Smooth muscle cell (in vitro differentiated cells): ENCODE measurements at regions not wholly inside any gene's neighbourhood (a gene's known extent, or its start where the extent isn't known, plus 50 kb on each side); places are given as distances from the start of the nearest gene placed in this dataset.
A peak's percentile ranks its signal among the peaks of the same experiment; 100 is the strongest.

Source experiments
- DNase-seq: peaks from one replicate; lab custom pipeline; 2025; ENCODE audit not compliant: unreplicated experiment; lab: John Stamatoyannopoulos, UW
- H2AFZ ChIP-seq: fragments of 200-600 bp; sonication (generic); 2 replicates; pipeline ENCODE4 v1.6.0; 2016; ENCODE audit warnings: antibody characterized with exemption, low read depth, mild to moderate bottlenecking
- H3F3A ChIP-seq: fragments of 200-600 bp; sonication (generic); 2 replicates; pipeline ENCODE4 v1.6.0; 2017; ENCODE audit warnings: antibody characterized with exemption, low read depth
- H3K27ac ChIP-seq: fragments of 200-600 bp; sonication (generic); 2 replicates; pipeline ENCODE4 v1.5.1; 2016; ENCODE audit warnings: low read depth, mild to moderate bottlenecking
- H3K27me3 ChIP-seq: fragments of 200-600 bp; sonication (generic); 2 replicates; pipeline ENCODE4 v1.6.1; 2016; ENCODE audit warnings: low read depth, mild to moderate bottlenecking
- H3K36me3 ChIP-seq: fragments of 200-600 bp; sonication (generic); 2 replicates; pipeline ENCODE4 v1.5.1; 2016; ENCODE audit warnings: low read depth
- H3K4me1 ChIP-seq: fragments of 200-600 bp; sonication (generic); 2 replicates; pipeline ENCODE4 v1.5.1; 2016; ENCODE audit warnings: low read depth
- H3K4me2 ChIP-seq: fragments of 200-600 bp; sonication (generic); 2 replicates; pipeline ENCODE4 v1.6.0; 2016; ENCODE audit warnings: mild to moderate bottlenecking
- H3K4me3 ChIP-seq: fragments of 200-600 bp; sonication (generic); 2 replicates; pipeline ENCODE4 v1.5.1; 2016; ENCODE audit warnings: mild to moderate bottlenecking
- H3K79me2 ChIP-seq: fragments of 200-600 bp; sonication (generic); 2 replicates; pipeline ENCODE4 v1.6.0; 2016; ENCODE audit warnings: low read depth, mild to moderate bottlenecking
- H3K9ac ChIP-seq: fragments of 200-600 bp; sonication (generic); 2 replicates; pipeline ENCODE4 v1.6.0; 2016; ENCODE audit warnings: low read depth
- H3K9me3 ChIP-seq: fragments of 200-600 bp; sonication (generic); replicated peaks from 2 replicates; pipeline ENCODE4 v1.5.1; 2016; ENCODE audit warnings: low read depth
- H4K20me1 ChIP-seq: fragments of 200-600 bp; sonication (generic); 2 replicates; pipeline ENCODE4 v1.6.0; 2016; ENCODE audit warnings: low read depth
- WGBS: methylation state at CpG from one replicate; pipeline ENCODE4 v1.1.7; 2016; ENCODE audit warnings: low lambda C conversion rate; 5-methylcytosine and 5-hydroxymethylcytosine counted together
- TF ChIP-seq, protein P1 (sequence below): fragments of 200-600 bp; sonication (generic); IDR thresholded peaks from 2 replicates; pipeline ENCODE4 v1.5.1; 2017; ENCODE audit warnings: borderline replicate concordance, mild to moderate bottlenecking, antibody characterized with exemption; ENCODE audit not compliant: insufficient read depth, poor library complexity, severe bottlenecking

DNA sequence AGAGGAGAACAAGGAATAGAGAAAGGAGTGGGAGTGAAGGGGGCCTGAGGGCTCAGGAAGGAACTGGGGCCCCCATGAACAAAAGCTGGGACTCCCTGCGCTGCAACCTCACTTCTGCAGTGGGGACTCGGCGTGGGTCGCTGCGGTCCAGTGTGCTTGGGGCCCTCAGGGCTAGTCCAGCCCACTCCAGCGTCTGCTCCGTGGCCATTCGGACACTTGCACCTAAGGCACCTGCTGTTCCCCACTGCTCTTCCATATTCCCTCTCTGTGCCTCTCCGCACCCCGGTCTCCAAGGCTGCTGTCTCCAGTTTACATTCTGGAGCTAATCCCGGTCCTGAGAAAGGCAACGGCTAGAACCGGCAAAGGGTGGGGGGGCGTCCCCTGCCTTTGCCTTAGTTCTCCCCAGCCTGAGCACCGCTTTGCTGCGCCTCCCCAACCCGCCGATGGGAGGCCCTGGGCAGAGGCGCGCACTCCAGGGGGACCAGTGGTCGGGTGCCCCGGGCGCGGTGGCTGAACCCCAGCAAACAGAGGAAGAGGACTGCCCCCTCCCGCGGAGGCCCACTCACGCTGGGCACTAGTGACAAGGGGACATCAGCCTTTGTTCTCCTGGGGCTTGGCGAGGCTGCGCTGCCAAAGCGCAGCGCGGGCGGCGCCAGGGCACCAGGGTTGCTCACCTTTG is 327.7 kb upstream of the F9 start:
- Histone ChIP-seq H3K4me2 (no peak overlapping the region), H3K36me3 (no peaks in the 10 kb centered on the region), H3K4me3 (peak overlapping the region; percentile 18), H2AFZ (no peak overlapping the region), H3F3A (no peaks in the 10 kb centered on the region), H3K9ac (no peak overlapping the region), H3K4me1 (no peaks in the 10 kb centered on the region), H3K79me2 (no peaks in the 10 kb centered on the region), H3K27me3 (peaks cover 50% of the 10 kb centered on the region), H3K27ac (no peak overlapping the region), H4K20me1 (no peaks in the 10 kb centered on the region), H3K9me3 (no peaks in the 10 kb centered on the region)
- no peak for DNase-seq
- WGBS, result 53% methylated on average over 28 of the region's 34 CpGs
- TF ChIP-seq, protein P1, sequence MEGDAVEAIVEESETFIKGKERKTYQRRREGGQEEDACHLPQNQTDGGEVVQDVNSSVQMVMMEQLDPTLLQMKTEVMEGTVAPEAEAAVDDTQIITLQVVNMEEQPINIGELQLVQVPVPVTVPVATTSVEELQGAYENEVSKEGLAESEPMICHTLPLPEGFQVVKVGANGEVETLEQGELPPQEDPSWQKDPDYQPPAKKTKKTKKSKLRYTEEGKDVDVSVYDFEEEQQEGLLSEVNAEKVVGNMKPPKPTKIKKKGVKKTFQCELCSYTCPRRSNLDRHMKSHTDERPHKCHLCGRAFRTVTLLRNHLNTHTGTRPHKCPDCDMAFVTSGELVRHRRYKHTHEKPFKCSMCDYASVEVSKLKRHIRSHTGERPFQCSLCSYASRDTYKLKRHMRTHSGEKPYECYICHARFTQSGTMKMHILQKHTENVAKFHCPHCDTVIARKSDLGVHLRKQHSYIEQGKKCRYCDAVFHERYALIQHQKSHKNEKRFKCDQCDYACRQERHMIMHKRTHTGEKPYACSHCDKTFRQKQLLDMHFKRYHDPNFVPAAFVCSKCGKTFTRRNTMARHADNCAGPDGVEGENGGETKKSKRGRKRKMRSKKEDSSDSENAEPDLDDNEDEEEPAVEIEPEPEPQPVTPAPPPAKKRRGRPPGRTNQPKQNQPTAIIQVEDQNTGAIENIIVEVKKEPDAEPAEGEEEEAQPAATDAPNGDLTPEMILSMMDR, result no peak

DNA sequence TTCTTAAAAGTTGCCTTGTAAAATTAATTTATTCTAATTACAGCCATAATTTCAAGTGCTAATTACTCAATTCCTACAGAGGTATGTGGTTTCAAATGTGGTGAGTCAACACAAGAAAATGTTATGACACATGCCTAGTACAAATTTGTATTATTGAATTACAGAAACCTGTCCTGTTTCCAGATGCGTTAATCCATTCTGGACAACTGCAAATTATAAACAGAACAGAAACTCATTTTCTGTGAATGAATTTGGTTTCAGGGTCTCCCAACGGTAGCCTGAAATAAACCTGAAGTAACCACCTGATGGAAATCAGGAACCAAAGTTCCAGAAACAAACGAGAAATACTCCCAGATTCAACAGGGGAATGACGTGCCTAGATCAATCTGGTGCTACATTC is 328.6 kb upstream of the F9 start:
- Histone ChIP-seq H3K79me2 (no peaks in the 10 kb centered on the region), H3K4me2 (no peak overlapping the region), H3K4me3 (no peak overlapping the region), H3K9me3 (no peaks in the 10 kb centered on the region), H2AFZ (no peak overlapping the region), H3K27ac (no peak overlapping the region), H3F3A (no peaks in the 10 kb centered on the region), H3K4me1 (no peaks in the 10 kb centered on the region), H4K20me1 (no peaks in the 10 kb centered on the region), H3K27me3 (peaks cover 42% of the 10 kb centered on the region), H3K9ac (no peak overlapping the region), H3K36me3 (no peaks in the 10 kb centered on the region)
- DNase-seq, result no peak
- WGBS, result 52% methylated on average over 4 of the region's 4 CpGs
- TF ChIP-seq, protein P1, result no peak

DNA sequence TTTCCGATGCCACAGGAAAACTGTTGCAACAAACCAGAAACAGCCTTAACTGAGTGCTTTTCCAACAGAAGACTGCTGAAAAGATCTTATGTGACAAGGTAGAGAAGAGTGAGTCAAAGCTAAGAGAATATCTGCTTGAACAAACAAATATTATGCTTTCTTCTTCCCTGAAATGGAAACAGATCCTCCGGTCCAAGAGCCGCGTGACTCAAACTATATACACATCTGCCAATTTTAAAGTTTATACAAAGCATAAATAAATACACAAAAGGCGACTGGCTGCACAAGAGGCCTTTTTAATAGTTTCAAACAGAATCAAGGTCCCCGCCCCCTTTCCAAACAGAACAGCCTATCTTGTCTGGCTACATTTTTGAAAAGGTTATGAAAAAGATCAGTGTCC is 329.7 kb upstream of the F9 start:
- H3K27ac ChIP-seq, result no peak overlapping the region
- H2AFZ ChIP-seq, result no peak overlapping the region
- no peaks in the 10 kb centered on the region for H3K4me1 ChIP-seq
- H3K4me3 ChIP-seq, result no peak overlapping the region
- H3K4me2 ChIP-seq, result peak overlapping the region; percentile 26
- DNase-seq, result no peak
- WGBS, result 54% methylated on average over 6 of the region's 6 CpGs
- H3K9me3 ChIP-seq, result no peaks in the 10 kb centered on the region
- H3F3A ChIP-seq, result no peaks in the 10 kb centered on the region
- H3K9ac ChIP-seq, result no peak overlapping the region
- H3K79me2 ChIP-seq, result no peaks in the 10 kb centered on the region
- TF ChIP-seq, protein P1, result no peak
- H3K36me3 ChIP-seq, result no peaks in the 10 kb centered on the region
- peaks cover 41% of the 10 kb centered on the region for H3K27me3 ChIP-seq
- H4K20me1 ChIP-seq, result no peaks in the 10 kb centered on the region

DNA sequence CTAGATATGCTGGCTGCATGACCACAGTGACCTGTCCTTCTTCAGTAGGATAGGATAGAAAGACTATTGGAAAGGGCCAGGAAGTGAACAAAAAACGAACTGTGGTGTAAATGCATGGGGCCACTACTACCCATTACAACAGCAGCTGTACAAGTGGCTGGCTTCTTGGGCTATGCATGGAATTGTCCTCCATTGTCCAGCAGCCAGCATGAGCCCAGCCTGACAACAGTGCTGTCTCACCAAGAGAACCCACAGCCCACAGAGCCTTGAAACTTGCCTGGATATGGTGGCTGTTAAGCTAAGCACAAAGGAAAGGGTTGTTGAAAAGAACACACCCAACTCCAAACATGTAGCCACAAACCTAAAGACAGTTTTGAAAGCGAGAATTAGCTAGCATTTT is 330.2 kb upstream of the F9 start:
- Histone ChIP-seq H3K9ac (no peak overlapping the region), H3F3A (no peaks in the 10 kb centered on the region), H4K20me1 (no peaks in the 10 kb centered on the region), H2AFZ (no peak overlapping the region), H3K4me2 (no peak overlapping the region), H3K27me3 (peaks cover 42% of the 10 kb centered on the region), H3K27ac (no peak overlapping the region), H3K9me3 (no peaks in the 10 kb centered on the region), H3K4me1 (no peaks in the 10 kb centered on the region), H3K36me3 (no peaks in the 10 kb centered on the region), H3K4me3 (no peak overlapping the region), H3K79me2 (no peaks in the 10 kb centered on the region)
- TF ChIP-seq, protein P1, result no peak
- 35% methylated on average over 2 of the region's 2 CpGs for WGBS
- no peak for DNase-seq
